ENCODE measurements at regions not wholly inside any gene's neighbourhood (a gene's known extent, or its start where the extent isn't known, plus 50 kb on each side); places are given as distances from the start of the nearest gene placed in this dataset.

GRCh38 chr22:19640306-19640705 is 74.0 kb upstream of the SEPTIN5 start:
- Mint-ChIP-seq H3K36me3 (no peaks in the 10 kb centered on the region), H3K4me3 (no peak overlapping the region), H3K27me3 (peaks cover 47% of the 10 kb centered on the region), H3K27ac (no peak overlapping the region), H3K4me1 (no peaks in the 10 kb centered on the region), H3K9me3 (no peaks in the 10 kb centered on the region)
- ATAC-seq: no peak

GRCh38 chr22:19641254-19641982 is 72.9 kb upstream of the SEPTIN5 start:
- Mint-ChIP-seq H3K27me3 (peaks cover 56% of the 10 kb centered on the region), H3K4me1 (no peaks in the 10 kb centered on the region), H3K36me3 (no peaks in the 10 kb centered on the region), H3K4me3 (no peak overlapping the region), H3K27ac (no peak overlapping the region), H3K9me3 (no peaks in the 10 kb centered on the region)
- no peak for ATAC-seq

- no peaks in the 10 kb centered on the region for H3K4me1 Mint-ChIP-seq
- H3K27me3 Mint-ChIP-seq: peaks cover 56% of the 10 kb centered on the region
- H3K27ac Mint-ChIP-seq: no peak overlapping the region
These were observed 72.3 kb upstream of the SEPTIN5 start for GRCh38 chr22:19641983-19642451.

GRCh38 chr22:19643448-19644313 is 70.6 kb upstream of the SEPTIN5 start:
- ATAC-seq: no peak
- no peaks in the 10 kb centered on the region for H3K36me3 Mint-ChIP-seq
- no peak overlapping the region for H3K4me3 Mint-ChIP-seq
- H3K27me3 Mint-ChIP-seq: peaks cover 56% of the 10 kb centered on the region
- no peaks in the 10 kb centered on the region for H3K4me1 Mint-ChIP-seq
- no peak overlapping the region for H3K27ac Mint-ChIP-seq
- H3K9me3 Mint-ChIP-seq: peaks cover 8% of the 10 kb centered on the region

More at GRCh38 chr22:19641983-19642451, 72.3 kb upstream of the SEPTIN5 start:
- ATAC-seq: no peak
- Mint-ChIP-seq H3K4me3 (no peak overlapping the region), H3K36me3 (no peaks in the 10 kb centered on the region), H3K9me3 (no peaks in the 10 kb centered on the region)

- Mint-ChIP-seq H3K4me3 (no peak overlapping the region), H3K4me1 (no peaks in the 10 kb centered on the region), H3K36me3 (peaks cover 5% of the 10 kb centered on the region), H3K27me3 (peaks cover 58% of the 10 kb centered on the region), H3K27ac (no peak overlapping the region), H3K9me3 (peaks cover 14% of the 10 kb centered on the region)
- ATAC-seq: no peak
These were observed 69.7 kb upstream of the SEPTIN5 start for GRCh38 chr22:19644314-19645223.

- Mint-ChIP-seq H3K9me3 (peaks cover 14% of the 10 kb centered on the region), H3K4me3 (no peak overlapping the region), H3K27ac (no peak overlapping the region), H3K27me3 (peaks cover 58% of the 10 kb centered on the region), H3K4me1 (no peaks in the 10 kb centered on the region), H3K36me3 (peaks cover 10% of the 10 kb centered on the region)
- ATAC-seq: no peak
These were observed 68.9 kb upstream of the SEPTIN5 start for GRCh38 chr22:19645391-19645790.

GRCh38 chr22:19645905-19646304 is 68.4 kb upstream of the SEPTIN5 start:
- Mint-ChIP-seq H3K36me3 (peaks cover 10% of the 10 kb centered on the region), H3K4me1 (no peaks in the 10 kb centered on the region), H3K27me3 (peaks cover 58% of the 10 kb centered on the region), H3K27ac (no peak overlapping the region), H3K4me3 (no peak overlapping the region), H3K9me3 (peaks cover 14% of the 10 kb centered on the region)
- no peak for ATAC-seq

- no peaks in the 10 kb centered on the region for H3K4me1 Mint-ChIP-seq
- no peak overlapping the region for H3K4me3 Mint-ChIP-seq
- H3K36me3 Mint-ChIP-seq: peaks cover 10% of the 10 kb centered on the region
- no peak for ATAC-seq
- H3K27me3 Mint-ChIP-seq: peaks cover 58% of the 10 kb centered on the region
- H3K9me3 Mint-ChIP-seq: peaks cover 14% of the 10 kb centered on the region
- H3K27ac Mint-ChIP-seq: no peak overlapping the region
These were observed 67.9 kb upstream of the SEPTIN5 start for GRCh38 chr22:19646383-19646782.

- Mint-ChIP-seq H3K9me3 (peaks cover 14% of the 10 kb centered on the region), H3K36me3 (peaks cover 10% of the 10 kb centered on the region), H3K27me3 (peaks cover 66% of the 10 kb centered on the region)
These were observed 65.8 kb upstream of the SEPTIN5 start for GRCh38 chr22:19648419-19648929.

GRCh38 chr22:19652316-19652715 is 62.0 kb upstream of the SEPTIN5 start:
- no peaks in the 10 kb centered on the region for H3K4me1 Mint-ChIP-seq
- H3K9me3 Mint-ChIP-seq: peaks cover 14% of the 10 kb centered on the region
- ATAC-seq: no peak
- H3K4me3 Mint-ChIP-seq: no peak overlapping the region
- peaks cover 40% of the 10 kb centered on the region for H3K27me3 Mint-ChIP-seq
- H3K27ac Mint-ChIP-seq: no peak overlapping the region
- peaks cover 10% of the 10 kb centered on the region for H3K36me3 Mint-ChIP-seq

More at GRCh38 chr22:19648419-19648929, 65.8 kb upstream of the SEPTIN5 start:
- Mint-ChIP-seq H3K4me1 (no peaks in the 10 kb centered on the region), H3K27ac (no peak overlapping the region), H3K4me3 (no peak overlapping the region)
- no peak for ATAC-seq

GRCh38 chr22:19654338-19654987 is 59.8 kb upstream of the SEPTIN5 start:
- no peak for ATAC-seq
- Mint-ChIP-seq H3K4me1 (no peaks in the 10 kb centered on the region), H3K4me3 (no peak overlapping the region), H3K9me3 (peaks cover under 1% of the 10 kb centered on the region), H3K27ac (no peak overlapping the region), H3K27me3 (peaks cover 34% of the 10 kb centered on the region), H3K36me3 (peaks cover 7% of the 10 kb centered on the region)

GRCh38 chr22:19655399-19655798 is 58.9 kb upstream of the SEPTIN5 start:
- H3K4me3 Mint-ChIP-seq: no peak overlapping the region
- H3K36me3 Mint-ChIP-seq: no peaks in the 10 kb centered on the region
- no peaks in the 10 kb centered on the region for H3K4me1 Mint-ChIP-seq
- H3K27ac Mint-ChIP-seq: no peak overlapping the region
- ATAC-seq: no peak
- peaks cover 24% of the 10 kb centered on the region for H3K27me3 Mint-ChIP-seq
- no peaks in the 10 kb centered on the region for H3K9me3 Mint-ChIP-seq

GRCh38 chr22:19656541-19657251 is 57.6 kb upstream of the SEPTIN5 start:
- no peak overlapping the region for H3K27ac Mint-ChIP-seq
- H3K9me3 Mint-ChIP-seq: no peaks in the 10 kb centered on the region
- ATAC-seq: no peak
- no peak overlapping the region for H3K4me3 Mint-ChIP-seq
- no peaks in the 10 kb centered on the region for H3K36me3 Mint-ChIP-seq
- H3K4me1 Mint-ChIP-seq: no peaks in the 10 kb centered on the region
- H3K27me3 Mint-ChIP-seq: peaks cover 11% of the 10 kb centered on the region

Measured in stimulated activated memory B cell treated with anti-CD40 and anti-IgM and Interleukin-4, amounts not matched to agents 10 μg/mL and 1 μg/mL and 100 μg/mL, for 72 hours (primary cell).